ENCODE measurements at regions not wholly inside any gene's neighbourhood (a gene's known extent, or its start where the extent isn't known, plus 50 kb on each side); places are given as distances from the start of the nearest gene placed in this dataset.

DNA sequence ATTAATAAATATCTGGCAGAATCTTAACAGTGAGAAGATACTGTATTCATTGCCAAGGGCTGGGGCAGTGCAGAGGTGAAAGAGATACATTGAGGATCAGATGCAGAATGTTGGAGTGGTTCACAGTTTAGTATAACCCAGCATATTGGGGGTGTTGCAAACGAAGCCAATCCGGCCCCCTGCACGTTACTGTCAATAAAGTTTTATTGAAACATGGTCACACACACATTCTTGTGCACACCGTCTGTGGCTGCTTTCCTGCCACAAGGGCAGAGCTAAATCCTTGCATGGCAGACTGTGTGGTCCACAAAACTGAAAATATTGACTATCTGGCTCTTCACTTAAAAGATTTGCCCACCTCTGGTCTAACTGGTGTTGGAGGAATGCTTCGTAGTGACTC is 119.7 kb downstream of the SHOX start:
- FAIRE-seq (no peak), ATAC-seq (no peak; a peak in 1 of 6 replicates)

DNA sequence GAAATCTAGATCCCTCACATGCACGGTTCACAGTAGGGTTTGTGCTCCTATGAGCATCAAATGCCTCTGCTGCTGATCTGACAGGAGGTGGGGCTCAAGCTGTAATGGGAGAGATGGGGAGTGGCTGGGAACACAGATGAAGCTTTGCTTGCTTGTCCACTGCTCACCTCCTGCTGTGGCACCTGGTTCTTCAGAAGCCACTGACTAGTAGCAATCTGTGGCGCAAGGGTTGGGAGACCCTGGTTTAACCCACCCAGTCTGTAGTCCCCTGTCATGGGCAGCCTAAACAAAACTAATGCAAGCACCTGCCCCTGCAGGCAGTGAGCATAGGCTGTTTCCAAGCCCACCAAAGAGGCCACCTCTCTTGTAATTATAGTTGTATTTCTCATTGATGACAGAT is 116.6 kb downstream of the SHOX start:
- no peak for FAIRE-seq
- POLR2A ChIA-PET, result no interaction called here

More for the DNA sequence above, 119.7 kb downstream of the SHOX start:
- H3K4me3 ChIP-seq, result no peak overlapping the region
- H3K27ac ChIP-seq, result no peak overlapping the region
- no peaks in the 10 kb centered on the region for H3K4me1 ChIP-seq
- no peak overlapping the region for H3K4me2 ChIP-seq
- TF ChIP-seq HOXB5 (CRISPR knock-in tag; IDR thresholded peaks at IDR 0.05), result no peak
- no peak for TF ChIP-seq RARB (CRISPR knock-in tag; IDR thresholded peaks at IDR 0.05)
- no peak for TF ChIP-seq NPAS2 (CRISPR knock-in tag; IDR thresholded peaks at IDR 0.05; ENCODE audit: borderline replicate concordance)
- TF ChIP-seq MAFK (IDR thresholded peaks at IDR 0.05; ENCODE audit: partially characterized antibody), result no peak
- TF ChIP-seq ZNF302 (CRISPR knock-in tag; IDR thresholded peaks at IDR 0.05), result no peak
- TF ChIP-seq ZSCAN20 (CRISPR knock-in tag; IDR thresholded peaks at IDR 0.05), result no peak
- TF ChIP-seq CHD2 (IDR thresholded peaks at IDR 0.05; ENCODE audit: low read length, partially characterized antibody), result no peak
- TF ChIP-seq CBX8 (IDR thresholded peaks at IDR 0.05), result no peak
- TF ChIP-seq JUNB (IDR thresholded peaks at IDR 0.05), result no peak
- no peak for TF ChIP-seq FOSL2 (IDR thresholded peaks at IDR 0.05)
- no peak for TF ChIP-seq FOSL2 (CRISPR knock-in tag; IDR thresholded peaks at IDR 0.05)
- no peak for TF ChIP-seq JUN (IDR thresholded peaks at IDR 0.05)
- TF ChIP-seq POLR2A (IDR thresholded peaks at IDR 0.05; ENCODE audit: low read length), result no peak
- H3K9me3 ChIP-seq, result no peaks in the 10 kb centered on the region
- 18% methylated on average over 5 of the region's 5 CpGs for WGBS (ENCODE audit: missing lambda C conversion rate)
- ChIA-PET CTCF (no interaction called here), POLR2A (no interaction called here)
- no peak for DNase-seq (ENCODE audit: low read depth in 1 of 2, low spot score in 1 of 2)

More for the DNA sequence above, 116.6 kb downstream of the SHOX start:
- Histone ChIP-seq H3K27ac (no peak overlapping the region), H3K4me3 (no peak overlapping the region), H3K9me3 (no peaks in the 10 kb centered on the region), H3K4me2 (no peak overlapping the region), H3K4me1 (no peaks in the 10 kb centered on the region)
- CTCF ChIA-PET, result no interaction called here
- no peak for ATAC-seq
- no peak for DNase-seq (ENCODE audit: low read depth in 1 of 2, low spot score in 1 of 2)
- TF ChIP-seq, protein P1, sequence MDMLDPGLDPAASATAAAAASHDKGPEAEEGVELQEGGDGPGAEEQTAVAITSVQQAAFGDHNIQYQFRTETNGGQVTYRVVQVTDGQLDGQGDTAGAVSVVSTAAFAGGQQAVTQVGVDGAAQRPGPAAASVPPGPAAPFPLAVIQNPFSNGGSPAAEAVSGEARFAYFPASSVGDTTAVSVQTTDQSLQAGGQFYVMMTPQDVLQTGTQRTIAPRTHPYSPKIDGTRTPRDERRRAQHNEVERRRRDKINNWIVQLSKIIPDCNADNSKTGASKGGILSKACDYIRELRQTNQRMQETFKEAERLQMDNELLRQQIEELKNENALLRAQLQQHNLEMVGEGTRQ (IDR thresholded peaks at IDR 0.05), result no peak
- no peak for TF ChIP-seq HOXB13 (CRISPR knock-in tag; IDR thresholded peaks at IDR 0.05; ENCODE audit: low read depth)
- no peak for TF ChIP-seq FOXS1 (CRISPR knock-in tag; IDR thresholded peaks at IDR 0.05)
- TF ChIP-seq SMC3 (IDR thresholded peaks at IDR 0.05), result no peak
- no peak for TF ChIP-seq JUN (IDR thresholded peaks at IDR 0.05)
- no peak for TF ChIP-seq CTCF (IDR thresholded peaks at IDR 0.05)
- no peak for TF ChIP-seq NR3C1 (IDR thresholded peaks at IDR 0.05)
- TF ChIP-seq MYC (IDR thresholded peaks at IDR 0.05; ENCODE audit: borderline replicate concordance, low read length), result no peak
- no peak for TF ChIP-seq KDM5A (IDR thresholded peaks at IDR 0.05)
- no peak for TF ChIP-seq TP53 (CRISPR knock-in tag; IDR thresholded peaks at IDR 0.05)
- TF ChIP-seq EP300 (IDR thresholded peaks at IDR 0.05), result no peak
- no peak for TF ChIP-seq MAFK (IDR thresholded peaks at IDR 0.05; ENCODE audit: partially characterized antibody)
- TF ChIP-seq CBX2 (IDR thresholded peaks at IDR 0.05; ENCODE audit: borderline replicate concordance, low read depth), result no peak
- no peak for TF ChIP-seq TFCP2L1 (CRISPR knock-in tag; IDR thresholded peaks at IDR 0.05)
- TF ChIP-seq RARB (CRISPR knock-in tag; IDR thresholded peaks at IDR 0.05), result no peak
- no peak for TF ChIP-seq HOXA7 (CRISPR knock-in tag; IDR thresholded peaks at IDR 0.05)
- TF ChIP-seq HMGXB4 (CRISPR knock-in tag; IDR thresholded peaks at IDR 0.05; ENCODE audit: borderline replicate concordance), result no peak
- no peak for TF ChIP-seq HEYL (CRISPR knock-in tag; IDR thresholded peaks at IDR 0.05)
- no peak for TF ChIP-seq CHD2 (IDR thresholded peaks at IDR 0.05; ENCODE audit: low read length, partially characterized antibody)
- no peak for TF ChIP-seq EHMT2 (IDR thresholded peaks at IDR 0.05; ENCODE audit: low read depth)
- WGBS (ENCODE audit: missing lambda C conversion rate), result 39% methylated on average over 2 of the region's 2 CpGs
